ENCODE measurements at regions not wholly inside any gene's neighbourhood (a gene's known extent, or its start where the extent isn't known, plus 50 kb on each side); places are given as distances from the start of the nearest gene placed in this dataset.

DNA sequence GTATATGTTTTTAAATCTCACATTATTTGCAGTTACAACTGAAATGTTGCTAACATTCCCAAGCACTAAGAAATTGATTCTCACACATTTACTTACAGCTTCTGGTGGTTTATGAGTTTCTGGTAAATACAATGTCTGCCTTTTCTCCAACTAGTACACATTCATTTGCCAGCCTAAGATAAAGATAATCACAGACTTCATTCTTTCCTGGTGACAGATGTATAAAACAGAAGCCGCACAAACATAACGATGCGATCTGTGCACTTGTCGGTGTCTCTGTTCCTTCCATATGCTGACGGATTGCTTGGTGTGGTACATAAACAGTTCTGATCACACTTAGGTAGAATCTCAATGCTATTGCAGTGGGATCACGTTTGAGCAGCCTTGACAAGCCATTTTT is 100.4 kb upstream of the DDX18 start:
- no peaks in the 10 kb centered on the region for H3K4me1 Mint-ChIP-seq
- DNase-seq (ENCODE audit: low spot score) (no peak), ATAC-seq (no peak)
- no peak overlapping the region for H3K27ac ChIP-seq (ENCODE audit: low read depth)
- no peaks in the 10 kb centered on the region for H3K36me3 ChIP-seq (ENCODE audit: insufficient read depth)
- H3K79me2 ChIP-seq (replicated peaks; ENCODE audit: insufficient read depth): no peaks in the 10 kb centered on the region
- no peaks in the 10 kb centered on the region for H3K36me3 Mint-ChIP-seq (ENCODE audit: low read depth)
- no peak overlapping the region for H2AFZ ChIP-seq
- no peaks in the 10 kb centered on the region for H3K4me1 ChIP-seq (ENCODE audit: insufficient read depth)
- H3F3A ChIP-seq (replicated peaks; ENCODE audit: low read depth): no peaks in the 10 kb centered on the region
- H3K4me3 Mint-ChIP-seq: no peak overlapping the region
- H4K20me1 ChIP-seq (replicated peaks; ENCODE audit: insufficient read depth): no peaks in the 10 kb centered on the region
- no peak overlapping the region for H3K4me2 ChIP-seq
- H3K27me3 Mint-ChIP-seq (ENCODE audit: insufficient read depth, low read depth, poor library complexity): peaks cover 7% of the 10 kb centered on the region
- no peaks in the 10 kb centered on the region for H3K27me3 ChIP-seq (ENCODE audit: insufficient read depth)
- no peak overlapping the region for H3K27ac Mint-ChIP-seq
- no peak overlapping the region for H3K4me3 ChIP-seq
- no peaks in the 10 kb centered on the region for H3K9me3 Mint-ChIP-seq
- no peak for TF ChIP-seq ETS1 (IDR thresholded peaks at IDR 0.05)
- TF ChIP-seq EZH2phosphoT487 (IDR thresholded peaks at IDR 0.05; ENCODE audit: unreplicated experiment): no peak
- no peak for TF ChIP-seq STAT1 (IDR thresholded peaks at IDR 0.05; ENCODE audit: unreplicated experiment)
- TF ChIP-seq ZNF114 (CRISPR knock-in tag; IDR thresholded peaks at IDR 0.05): no peak
- TF ChIP-seq EZH2 (IDR thresholded peaks at IDR 0.05; ENCODE audit: low read depth, unreplicated experiment): no peak
- no peak for TF ChIP-seq JUNB (IDR thresholded peaks at IDR 0.05; ENCODE audit: unreplicated experiment)
- no peak for TF ChIP-seq CREB1 (CRISPR knock-in tag; IDR thresholded peaks at IDR 0.05; ENCODE audit: low read depth)
- H3K9me2 ChIP-seq (ENCODE audit: insufficient read depth): 0 out of 2 replicates have a peak, but pooled peaks cover 4% of the 10 kb centered on the region

DNA sequence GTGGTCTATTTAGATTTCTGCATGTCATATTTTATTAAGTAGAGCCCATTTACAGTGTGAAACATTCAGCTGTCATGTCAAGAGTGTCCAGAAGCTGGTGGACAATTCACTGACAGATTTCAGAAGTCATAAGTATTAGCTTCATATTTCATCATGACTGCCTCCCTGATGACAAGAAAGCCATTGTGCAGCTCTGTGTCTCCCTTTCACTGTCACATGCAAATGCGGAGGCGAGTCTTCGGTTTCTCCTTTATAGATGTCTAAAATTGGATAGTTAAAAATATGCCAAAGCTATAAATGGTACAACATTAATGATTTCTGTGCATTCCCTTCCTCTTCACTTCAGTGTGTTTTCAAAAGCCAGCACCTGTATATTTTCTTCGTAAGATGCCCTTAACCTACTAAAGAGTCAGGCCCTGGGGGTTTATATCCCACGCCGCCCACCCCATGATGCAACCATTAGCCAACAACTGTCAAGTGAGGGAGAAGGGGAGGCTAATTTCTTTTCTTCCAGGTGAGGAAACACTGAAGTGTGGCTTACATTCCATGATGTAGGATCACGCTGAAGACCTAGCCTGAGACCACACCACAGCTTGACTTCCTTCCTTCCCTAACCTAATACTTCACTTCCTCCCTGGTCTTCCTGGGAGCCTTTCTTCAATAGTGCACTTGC is 99.6 kb upstream of the DDX18 start:
- DNase-seq (ENCODE audit: low spot score) (no peak), ATAC-seq (no peak)
- Histone ChIP-seq H2AFZ (no peak overlapping the region), H3K4me2 (no peak overlapping the region), H4K20me1 (replicated peaks; ENCODE audit: insufficient read depth) (no peaks in the 10 kb centered on the region), H3K36me3 (ENCODE audit: insufficient read depth) (no peaks in the 10 kb centered on the region), H3K4me1 (ENCODE audit: insufficient read depth) (no peaks in the 10 kb centered on the region), H3K79me2 (replicated peaks; ENCODE audit: insufficient read depth) (no peaks in the 10 kb centered on the region), H3K4me3 (no peak overlapping the region), H3K27me3 (ENCODE audit: insufficient read depth) (no peaks in the 10 kb centered on the region), H3F3A (replicated peaks; ENCODE audit: low read depth) (no peaks in the 10 kb centered on the region), H3K9me2 (ENCODE audit: insufficient read depth) (0 out of 2 replicates have a peak, but pooled peaks cover 4% of the 10 kb centered on the region), H3K27ac (ENCODE audit: low read depth) (no peak overlapping the region)
- H3K27me3 Mint-ChIP-seq (ENCODE audit: insufficient read depth, low read depth, poor library complexity): peaks cover 7% of the 10 kb centered on the region
- H3K27ac Mint-ChIP-seq: no peak overlapping the region
- no peaks in the 10 kb centered on the region for H3K9me3 Mint-ChIP-seq
- no peaks in the 10 kb centered on the region for H3K4me1 Mint-ChIP-seq
- no peak overlapping the region for H3K4me3 Mint-ChIP-seq
- no peaks in the 10 kb centered on the region for H3K36me3 Mint-ChIP-seq (ENCODE audit: low read depth)
- TF ChIP-seq, protein P1, sequence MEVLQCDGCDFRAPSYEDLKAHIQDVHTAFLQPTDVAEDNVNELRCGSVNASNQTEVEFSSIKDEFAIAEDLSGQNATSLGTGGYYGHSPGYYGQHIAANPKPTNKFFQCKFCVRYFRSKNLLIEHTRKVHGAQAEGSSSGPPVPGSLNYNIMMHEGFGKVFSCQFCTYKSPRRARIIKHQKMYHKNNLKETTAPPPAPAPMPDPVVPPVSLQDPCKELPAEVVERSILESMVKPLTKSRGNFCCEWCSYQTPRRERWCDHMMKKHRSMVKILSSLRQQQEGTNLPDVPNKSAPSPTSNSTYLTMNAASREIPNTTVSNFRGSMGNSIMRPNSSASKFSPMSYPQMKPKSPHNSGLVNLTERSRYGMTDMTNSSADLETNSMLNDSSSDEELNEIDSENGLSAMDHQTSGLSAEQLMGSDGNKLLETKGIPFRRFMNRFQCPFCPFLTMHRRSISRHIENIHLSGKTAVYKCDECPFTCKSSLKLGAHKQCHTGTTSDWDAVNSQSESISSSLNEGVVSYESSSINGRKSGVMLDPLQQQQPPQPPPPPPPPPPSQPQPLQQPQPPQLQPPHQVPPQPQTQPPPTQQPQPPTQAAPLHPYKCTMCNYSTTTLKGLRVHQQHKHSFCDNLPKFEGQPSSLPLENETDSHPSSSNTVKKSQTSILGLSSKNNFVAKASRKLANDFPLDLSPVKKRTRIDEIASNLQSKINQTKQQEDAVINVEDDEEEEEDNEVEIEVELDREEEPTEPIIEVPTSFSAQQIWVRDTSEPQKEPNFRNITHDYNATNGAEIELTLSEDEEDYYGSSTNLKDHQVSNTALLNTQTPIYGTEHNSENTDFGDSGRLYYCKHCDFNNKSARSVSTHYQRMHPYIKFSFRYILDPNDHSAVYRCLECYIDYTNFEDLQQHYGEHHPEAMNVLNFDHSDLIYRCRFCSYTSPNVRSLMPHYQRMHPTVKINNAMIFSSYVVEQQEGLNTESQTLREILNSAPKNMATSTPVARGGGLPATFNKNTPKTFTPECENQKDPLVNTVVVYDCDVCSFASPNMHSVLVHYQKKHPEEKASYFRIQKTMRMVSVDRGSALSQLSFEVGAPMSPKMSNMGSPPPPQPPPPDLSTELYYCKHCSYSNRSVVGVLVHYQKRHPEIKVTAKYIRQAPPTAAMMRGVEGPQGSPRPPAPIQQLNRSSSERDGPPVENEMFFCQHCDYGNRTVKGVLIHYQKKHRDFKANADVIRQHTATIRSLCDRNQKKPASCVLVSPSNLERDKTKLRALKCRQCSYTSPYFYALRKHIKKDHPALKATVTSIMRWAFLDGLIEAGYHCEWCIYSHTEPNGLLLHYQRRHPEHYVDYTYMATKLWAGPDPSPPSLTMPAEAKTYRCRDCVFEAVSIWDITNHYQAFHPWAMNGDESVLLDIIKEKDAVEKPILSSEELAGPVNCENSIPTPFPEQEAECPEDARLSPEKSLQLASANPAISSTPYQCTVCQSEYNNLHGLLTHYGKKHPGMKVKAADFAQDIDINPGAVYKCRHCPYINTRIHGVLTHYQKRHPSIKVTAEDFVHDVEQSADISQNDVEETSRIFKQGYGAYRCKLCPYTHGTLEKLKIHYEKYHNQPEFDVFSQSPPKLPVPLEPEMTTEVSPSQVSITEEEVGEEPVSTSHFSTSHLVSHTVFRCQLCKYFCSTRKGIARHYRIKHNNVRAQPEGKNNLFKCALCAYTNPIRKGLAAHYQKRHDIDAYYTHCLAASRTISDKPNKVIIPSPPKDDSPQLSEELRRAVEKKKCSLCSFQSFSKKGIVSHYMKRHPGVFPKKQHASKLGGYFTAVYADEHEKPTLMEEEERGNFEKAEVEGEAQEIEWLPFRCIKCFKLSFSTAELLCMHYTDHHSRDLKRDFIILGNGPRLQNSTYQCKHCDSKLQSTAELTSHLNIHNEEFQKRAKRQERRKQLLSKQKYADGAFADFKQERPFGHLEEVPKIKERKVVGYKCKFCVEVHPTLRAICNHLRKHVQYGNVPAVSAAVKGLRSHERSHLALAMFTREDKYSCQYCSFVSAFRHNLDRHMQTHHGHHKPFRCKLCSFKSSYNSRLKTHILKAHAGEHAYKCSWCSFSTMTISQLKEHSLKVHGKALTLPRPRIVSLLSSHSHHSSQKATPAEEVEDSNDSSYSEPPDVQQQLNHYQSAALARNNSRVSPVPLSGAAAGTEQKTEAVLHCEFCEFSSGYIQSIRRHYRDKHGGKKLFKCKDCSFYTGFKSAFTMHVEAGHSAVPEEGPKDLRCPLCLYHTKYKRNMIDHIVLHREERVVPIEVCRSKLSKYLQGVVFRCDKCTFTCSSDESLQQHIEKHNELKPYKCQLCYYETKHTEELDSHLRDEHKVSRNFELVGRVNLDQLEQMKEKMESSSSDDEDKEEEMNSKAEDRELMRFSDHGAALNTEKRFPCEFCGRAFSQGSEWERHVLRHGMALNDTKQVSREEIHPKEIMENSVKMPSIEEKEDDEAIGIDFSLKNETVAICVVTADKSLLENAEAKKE (CRISPR knock-in tag; IDR thresholded peaks at IDR 0.05): no peak
- TF ChIP-seq, protein P2, sequence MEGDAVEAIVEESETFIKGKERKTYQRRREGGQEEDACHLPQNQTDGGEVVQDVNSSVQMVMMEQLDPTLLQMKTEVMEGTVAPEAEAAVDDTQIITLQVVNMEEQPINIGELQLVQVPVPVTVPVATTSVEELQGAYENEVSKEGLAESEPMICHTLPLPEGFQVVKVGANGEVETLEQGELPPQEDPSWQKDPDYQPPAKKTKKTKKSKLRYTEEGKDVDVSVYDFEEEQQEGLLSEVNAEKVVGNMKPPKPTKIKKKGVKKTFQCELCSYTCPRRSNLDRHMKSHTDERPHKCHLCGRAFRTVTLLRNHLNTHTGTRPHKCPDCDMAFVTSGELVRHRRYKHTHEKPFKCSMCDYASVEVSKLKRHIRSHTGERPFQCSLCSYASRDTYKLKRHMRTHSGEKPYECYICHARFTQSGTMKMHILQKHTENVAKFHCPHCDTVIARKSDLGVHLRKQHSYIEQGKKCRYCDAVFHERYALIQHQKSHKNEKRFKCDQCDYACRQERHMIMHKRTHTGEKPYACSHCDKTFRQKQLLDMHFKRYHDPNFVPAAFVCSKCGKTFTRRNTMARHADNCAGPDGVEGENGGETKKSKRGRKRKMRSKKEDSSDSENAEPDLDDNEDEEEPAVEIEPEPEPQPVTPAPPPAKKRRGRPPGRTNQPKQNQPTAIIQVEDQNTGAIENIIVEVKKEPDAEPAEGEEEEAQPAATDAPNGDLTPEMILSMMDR (conservative IDR thresholded peaks at IDR 0.05; ENCODE audit: low read depth in 2 of 2): no peak
- TF ChIP-seq ZNF331 (CRISPR knock-in tag; IDR thresholded peaks at IDR 0.05; ENCODE audit: low read depth): no peak
- no peak for TF ChIP-seq EZH2phosphoT487 (IDR thresholded peaks at IDR 0.05; ENCODE audit: unreplicated experiment)
- no peak for TF ChIP-seq POLR2AphosphoS5 (IDR thresholded peaks at IDR 0.05; ENCODE audit: low read depth)
- TF ChIP-seq ZNF114 (CRISPR knock-in tag; IDR thresholded peaks at IDR 0.05): no peak
- no peak for TF ChIP-seq ETS1 (IDR thresholded peaks at IDR 0.05)
- no peak for TF ChIP-seq CREB1 (CRISPR knock-in tag; IDR thresholded peaks at IDR 0.05; ENCODE audit: low read depth)
